Limb (tissue), 2 donors: ENCODE measurements at regions not wholly inside any gene's neighbourhood (a gene's known extent, or its start where the extent isn't known, plus 50 kb on each side); places are given as distances from the start of the nearest gene placed in this dataset.

Experiments
- DNase-seq, 2 donors: peaks; one replicate each; pipeline ENCODE4 v3.0.0-alpha.2; 2016; ENCODE audit errors: extremely low spot score in 2 of 2

DNA sequence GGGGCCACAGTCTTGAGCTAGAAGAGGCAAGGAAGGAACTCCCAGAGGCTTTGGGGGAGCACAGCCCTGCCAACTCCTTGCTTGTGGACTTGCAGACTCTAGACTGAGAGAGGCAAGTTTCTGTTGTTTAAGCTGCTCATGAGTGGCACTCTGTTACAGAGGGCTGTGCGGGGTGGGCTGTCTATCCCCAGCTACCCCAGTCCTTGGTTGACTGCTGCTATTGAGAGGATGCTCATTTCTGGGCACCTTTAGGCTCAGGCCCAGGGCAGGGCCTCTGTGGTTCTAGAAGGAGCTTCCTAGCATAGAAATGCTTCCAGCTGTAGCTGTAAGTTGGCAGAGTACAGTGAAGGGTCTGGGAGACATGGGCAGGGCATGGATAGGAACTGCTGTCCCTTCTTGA is 151.3 kb upstream of the GGTLC1 start:
- DNase-seq = no peak

DNA sequence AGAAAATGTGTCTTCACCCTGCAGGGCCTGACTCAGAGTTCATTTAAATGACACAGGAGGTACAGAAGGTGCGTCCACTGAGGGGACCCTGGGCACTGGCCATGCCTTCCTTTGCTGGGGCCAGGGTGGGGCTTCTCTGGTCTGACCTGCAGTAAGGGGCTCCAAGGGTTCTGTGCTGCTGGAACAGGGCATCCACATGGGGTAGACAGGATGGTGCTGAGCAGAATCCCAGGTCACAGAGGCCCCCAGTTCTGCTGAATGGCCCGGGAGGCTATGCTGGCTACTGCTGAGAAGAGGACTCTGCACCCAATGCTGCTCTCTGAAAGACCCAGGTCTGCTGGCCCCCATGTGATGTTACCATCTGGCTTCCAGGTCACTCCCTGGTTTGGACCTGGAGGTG is 150.4 kb upstream of the GGTLC1 start:
- no peak for DNase-seq

DNA sequence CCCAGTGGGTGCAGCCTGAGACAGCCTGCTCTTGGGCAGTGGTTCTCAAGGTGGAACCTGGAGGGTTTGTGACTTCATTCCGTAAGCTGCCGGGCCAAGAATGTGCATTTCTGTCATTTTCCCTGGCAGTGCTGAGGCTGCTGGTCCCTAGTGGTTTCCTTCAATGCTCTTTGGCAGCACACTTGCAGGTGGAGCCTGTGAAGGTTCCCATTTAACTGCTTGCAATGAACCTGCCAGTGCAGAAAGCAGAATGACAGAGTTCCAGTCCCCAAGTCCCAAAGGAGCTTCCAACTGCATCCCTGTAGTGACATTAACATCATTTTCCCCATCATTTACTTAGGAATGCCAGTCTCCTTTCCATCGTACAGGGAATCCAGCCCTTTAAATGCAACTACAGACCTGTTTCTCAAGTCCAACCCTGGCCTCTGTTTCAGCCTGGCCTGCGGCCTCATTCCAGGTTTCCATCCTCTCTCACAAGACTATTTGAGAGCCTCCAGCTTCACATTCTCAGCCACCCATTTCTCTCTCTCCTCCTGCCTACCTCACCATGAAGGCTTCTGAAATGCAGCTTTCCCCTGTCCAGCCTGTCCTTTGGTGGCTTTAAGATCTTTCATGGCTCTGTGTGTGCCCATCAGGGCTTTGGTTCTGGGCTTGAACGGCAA is 149.7 kb upstream of the GGTLC1 start:
- DNase-seq = no peak

DNA sequence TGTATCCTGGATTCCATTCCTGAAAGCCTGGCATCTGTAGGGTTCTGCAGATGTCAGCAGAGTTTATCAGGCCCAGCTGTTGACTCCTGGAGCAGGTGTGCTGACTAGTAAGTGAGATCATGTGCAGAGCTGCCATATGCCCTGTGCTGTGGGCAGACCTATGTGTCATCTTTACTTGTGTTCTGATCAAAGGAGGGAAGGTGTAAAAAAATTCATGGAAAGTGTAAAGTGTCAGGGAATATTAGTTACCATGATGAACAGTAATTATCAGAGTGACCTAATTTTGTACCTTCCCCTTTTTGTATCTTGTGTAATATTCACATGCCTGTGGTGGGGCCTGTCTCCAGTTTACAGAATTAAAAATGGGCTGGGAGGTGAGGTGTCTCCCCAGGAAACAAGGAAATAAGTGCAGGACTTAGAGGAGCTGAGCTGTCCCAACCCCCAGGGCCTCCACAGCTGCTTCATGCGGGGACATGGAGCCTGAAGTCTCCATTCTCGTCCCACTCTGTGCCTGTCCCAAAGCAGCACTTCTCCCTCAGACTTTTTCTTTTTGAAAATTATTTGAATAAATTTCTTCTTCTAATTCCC is 148.2 kb upstream of the GGTLC1 start:
- DNase-seq = no peak

DNA sequence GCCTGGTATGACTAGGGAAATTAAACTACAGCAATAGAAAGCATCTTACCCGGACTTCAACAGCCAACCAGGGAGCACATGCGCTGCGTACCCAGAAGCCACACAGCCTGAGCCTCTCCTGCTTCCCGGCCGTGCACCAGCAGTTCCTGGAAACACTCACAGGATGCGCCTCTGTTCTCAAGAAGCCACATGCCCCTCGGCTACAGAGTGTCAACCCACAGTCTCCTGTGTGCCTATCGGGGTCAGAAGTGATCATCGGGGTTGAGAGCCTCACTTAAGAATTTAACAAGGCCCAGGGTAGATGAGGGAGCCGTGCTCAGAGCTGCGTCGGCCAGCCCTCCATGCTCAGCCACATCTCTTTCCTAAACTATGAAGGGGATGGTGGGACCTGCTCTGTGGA is 147.2 kb upstream of the GGTLC1 start:
- DNase-seq = no peak

DNA sequence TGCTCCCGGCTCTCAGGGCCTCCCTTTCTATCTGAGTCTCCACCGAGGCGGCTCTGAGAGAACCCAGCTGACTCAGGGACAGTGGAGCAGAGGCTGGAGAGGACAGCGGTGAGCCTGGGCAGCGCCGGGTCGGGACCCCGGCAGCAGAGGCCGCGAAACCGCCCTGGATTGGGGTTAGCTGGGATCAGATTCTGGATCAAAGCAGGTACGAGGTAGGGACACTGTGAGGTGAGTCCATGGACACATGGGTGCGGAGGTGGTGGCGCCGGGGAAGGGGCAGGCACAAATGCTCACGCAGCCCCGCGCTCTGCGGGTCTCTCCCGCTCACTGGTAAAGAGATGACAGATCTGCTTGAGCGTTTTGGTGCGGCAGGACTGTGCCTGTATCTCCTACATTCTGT is 146.4 kb upstream of the GGTLC1 start:
- no peak for DNase-seq

DNA sequence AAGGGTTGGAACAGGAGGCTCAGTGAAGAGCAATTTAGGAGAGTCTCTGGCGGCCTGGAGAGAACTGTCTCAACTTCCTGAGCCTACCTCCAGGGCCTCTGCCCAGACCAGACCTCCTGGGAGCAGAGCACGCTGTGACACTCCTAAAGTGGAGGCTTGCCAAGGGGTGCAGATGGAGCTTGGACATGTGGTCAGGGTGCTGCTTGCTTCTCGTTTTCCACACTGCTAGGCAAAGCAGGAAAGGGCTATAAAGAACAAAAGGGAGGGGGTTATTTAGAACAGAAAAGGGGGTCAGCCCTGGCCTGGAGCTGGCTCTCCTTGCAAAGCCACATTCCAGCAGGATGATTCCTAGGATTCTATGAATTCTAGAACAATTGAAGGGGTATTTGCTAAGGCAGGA is 145.7 kb upstream of the GGTLC1 start:
- DNase-seq = peak in 1 of 2 donors; percentile 19

DNA sequence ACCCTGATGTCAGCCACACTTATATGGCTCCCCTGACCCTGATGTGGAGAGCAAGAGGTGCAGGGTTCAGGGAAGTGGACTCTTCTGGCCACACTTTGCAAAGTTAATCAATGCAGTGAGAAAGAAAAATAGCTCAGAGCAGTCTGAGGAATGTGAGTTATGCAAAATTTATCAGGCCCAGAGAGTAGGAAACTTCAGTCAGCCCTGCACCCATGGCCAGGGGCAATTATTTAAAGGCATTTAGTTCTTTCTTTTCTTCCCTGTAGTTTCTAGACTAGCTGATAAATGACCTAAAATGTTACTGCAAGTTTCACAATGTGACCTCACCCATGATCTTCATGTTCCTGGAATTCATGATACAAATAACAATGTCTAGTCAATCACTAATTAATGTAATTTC is 143.7 kb upstream of the GGTLC1 start:
- no peak for DNase-seq

DNA sequence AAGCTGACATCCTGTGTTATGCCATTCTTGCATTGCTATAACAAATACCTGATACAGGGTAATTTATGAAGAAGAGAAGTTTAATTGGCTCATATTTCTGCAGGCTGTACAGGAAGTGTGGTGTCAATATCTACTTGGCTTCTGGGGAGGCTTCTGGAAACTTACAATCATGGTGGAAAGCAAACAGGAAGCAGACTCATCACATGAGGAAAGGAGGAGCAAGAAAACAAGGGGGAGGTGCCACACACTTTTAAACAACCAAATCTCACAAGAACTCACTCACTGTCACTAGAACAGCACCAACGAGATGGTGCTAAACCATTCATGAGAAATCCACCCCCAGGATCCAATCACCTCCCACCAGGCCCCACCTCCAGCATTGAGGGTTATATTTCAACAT is 143.1 kb upstream of the GGTLC1 start:
- no peak for DNase-seq

DNA sequence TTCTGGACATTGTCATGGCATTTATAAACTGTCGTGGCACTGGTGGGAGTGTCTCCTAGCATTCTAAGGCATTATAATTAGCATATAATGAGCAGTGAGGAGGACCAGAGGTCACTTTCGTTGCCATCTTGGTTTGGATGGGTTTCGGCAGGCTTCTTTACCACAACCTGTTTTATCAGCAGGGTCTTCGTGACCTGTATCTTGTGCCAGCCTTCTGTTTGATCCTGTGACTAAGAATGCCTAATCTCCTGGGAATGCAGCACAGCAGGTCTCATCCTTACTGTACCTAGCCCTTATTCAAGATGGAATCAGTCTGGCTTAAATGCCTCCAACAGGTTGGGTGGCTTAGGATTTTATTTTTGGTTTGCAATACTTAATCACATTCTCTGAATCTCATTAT is 142.7 kb upstream of the GGTLC1 start:
- no peak for DNase-seq

DNA sequence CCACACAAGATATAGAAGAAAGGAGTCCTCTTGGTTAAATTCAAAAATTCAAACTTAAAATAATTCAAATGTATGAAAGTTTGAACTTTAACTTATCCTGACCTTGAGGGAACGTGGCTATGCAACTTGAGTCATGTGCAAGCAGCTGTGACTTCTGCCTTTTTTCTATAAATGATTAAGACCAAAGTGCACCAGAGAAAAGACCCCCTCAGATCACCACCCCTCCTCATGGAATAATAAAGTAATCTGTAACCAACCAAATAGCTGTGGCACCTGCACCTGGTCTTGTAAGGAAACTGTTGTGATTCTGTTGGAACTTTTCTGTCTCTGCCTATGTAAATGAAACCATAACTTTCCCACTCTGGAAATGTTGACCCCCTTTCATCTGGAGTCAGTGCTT is 141.1 kb upstream of the GGTLC1 start:
- no peak for DNase-seq

DNA sequence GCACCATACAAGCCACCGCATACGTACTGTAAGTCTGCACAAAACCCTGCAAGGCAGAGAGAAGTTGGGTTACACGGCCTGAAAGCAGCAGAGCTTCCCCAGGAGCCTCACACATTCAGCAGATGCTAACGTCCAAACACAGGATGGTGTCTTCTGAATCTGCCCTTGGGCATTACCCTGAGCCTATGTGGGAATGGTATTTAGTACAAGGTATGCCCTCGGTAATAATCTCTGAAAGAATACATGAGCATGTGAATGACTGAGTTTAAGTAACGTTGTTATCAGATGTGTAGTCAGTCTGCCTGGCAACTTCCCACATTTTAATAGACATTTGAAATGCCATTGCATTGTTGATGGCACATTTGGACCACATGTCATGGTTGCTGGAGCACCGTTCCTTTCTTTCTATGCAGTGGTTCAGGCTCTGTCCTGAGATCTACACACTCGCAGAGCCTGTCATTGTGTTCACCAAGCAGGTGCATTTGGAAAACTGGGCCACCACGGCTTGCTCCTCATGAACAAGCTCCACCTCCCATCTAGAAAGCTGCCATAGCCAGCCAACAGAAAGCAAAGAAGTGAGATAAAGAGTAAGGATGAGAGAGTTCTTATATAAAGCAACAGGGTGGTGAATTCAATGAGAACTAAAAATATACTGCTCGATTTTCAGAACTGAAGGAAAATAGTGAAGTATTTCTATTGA is 136.5 kb upstream of the GGTLC1 start:
- DNase-seq = no peak

DNA sequence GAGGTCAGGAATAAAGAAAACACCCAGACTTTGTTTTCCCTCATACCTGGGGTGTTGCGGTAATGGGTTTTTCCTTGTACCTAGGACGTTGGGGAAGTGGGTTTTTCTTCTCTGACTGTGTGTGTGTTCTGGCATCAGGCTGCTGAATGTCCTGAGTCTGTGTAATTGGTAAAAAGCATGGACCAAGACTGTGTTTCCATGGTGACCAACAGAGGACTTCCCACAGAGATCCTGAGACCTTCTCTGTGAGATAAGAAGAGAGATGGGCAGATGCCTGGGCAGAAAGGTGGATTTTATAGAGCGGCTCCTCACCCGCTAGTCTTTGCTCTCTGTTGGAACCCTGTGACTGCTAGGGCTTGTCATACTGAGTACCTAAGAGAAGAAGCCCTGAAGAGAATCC is 135.4 kb upstream of the GGTLC1 start:
- DNase-seq = no peak

DNA sequence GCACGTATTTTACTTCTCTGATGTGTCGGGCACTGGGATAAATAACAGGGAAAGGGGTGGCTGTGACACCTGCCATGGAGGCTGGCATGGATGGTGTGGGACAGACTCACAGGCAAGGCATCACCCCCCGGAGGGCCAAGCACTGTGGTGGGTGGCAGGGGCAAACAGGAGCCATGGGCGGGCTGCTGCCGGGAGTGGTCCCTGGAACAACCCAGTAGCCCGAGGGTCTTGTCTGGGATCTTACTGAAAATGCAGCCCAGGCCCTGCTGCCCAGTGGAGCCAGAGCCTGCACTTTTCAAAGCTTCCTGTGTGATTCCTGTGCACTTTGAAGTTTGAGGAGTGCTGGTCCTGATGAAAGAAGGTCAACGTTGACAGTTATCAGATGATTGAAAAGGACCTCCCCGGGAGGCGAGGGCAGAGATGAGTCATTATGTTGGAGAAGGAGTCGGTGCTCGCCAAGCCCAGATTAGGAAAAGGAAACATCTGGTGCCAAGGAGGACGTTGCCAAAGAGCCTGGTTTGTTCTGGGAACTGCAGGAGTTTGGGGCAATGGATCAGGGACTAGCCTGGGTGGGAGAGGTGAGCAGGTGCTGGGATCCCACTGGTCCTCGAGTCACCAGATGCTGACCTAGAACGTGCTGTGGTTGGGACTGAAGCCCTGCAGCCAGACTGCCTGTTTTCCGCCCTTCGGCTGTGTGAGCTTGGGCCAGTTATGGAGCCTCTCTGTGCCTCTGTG is 130.0 kb upstream of the GGTLC1 start:
- DNase-seq = no peak

DNA sequence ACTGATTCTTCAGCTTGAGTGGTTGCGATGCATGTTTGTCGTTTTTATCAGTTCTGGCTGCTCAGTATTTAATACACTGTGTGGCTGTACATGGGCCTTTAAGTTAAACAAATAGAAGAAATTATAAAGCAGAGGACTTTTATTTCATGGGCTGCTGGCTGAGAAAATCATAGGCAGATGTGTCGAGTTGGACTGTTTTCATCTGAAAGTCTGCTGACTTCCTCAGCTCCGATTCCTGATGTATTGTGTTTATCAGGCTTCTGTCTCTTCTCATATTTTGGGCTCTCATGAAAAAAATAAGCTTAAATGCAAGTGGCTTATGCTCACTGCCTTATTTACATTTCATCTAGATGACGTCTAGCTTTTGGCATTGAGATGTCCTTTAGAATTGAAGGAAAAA is 129.5 kb upstream of the GGTLC1 start:
- peak in 1 of 2 donors; percentile 35 for DNase-seq

DNA sequence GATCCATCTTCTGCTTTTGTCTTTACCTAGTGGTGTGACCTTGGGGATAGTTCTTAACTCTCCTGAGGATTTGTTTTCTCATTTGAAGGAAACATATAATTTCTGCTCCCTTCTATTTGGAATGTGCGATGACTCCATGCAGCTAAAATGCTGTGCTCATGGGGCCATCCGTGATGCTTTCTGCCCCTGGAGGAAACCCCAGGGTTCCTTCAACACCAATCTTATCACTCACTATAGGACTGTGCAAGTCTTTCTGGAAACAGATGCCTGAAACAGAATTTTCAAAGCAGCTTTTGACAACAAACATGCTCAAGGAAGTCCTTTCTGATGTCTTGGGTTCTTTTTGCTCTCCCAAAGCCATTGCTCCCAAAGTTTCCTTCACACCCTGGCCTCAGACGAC is 128.8 kb upstream of the GGTLC1 start:
- DNase-seq = no peak

DNA sequence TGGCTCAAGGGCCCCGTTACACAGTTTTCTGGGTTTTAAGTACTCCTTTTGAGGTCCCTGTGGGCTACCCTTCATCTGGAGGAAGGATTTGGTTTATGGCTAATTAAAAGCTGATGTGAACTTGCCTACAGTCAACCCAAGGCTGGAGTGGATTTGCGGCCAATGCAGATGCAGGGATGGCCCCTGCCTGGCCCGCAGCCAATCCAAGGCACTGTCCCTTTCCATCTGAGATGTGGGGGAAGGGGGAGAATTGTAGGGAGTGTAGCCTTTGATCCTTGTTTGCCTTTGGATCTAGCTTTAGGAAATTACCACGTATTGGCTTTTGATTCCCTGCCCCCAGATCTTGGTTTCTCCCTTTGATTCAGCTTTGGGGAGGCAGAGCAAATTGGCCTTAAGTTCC is 128.0 kb upstream of the GGTLC1 start:
- no peak for DNase-seq

DNA sequence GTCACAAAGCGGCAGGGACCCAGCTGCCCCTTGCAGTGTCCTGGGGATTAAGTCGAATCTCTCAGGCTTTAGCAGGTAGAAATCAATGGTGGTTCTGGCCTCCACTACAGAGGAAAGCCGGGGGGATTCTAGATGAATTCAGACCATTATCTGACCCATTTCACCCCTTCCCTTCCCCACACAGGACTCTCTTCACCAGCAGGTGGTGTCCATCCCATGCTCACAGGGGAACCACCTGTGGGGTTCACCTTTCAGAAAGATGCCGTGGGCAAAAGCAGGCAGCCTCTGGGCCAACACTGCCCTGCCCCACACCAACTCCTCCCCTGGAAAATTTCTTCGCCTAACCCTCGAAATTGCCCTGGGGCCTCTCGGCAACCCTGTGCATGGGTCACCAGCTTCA is 123.8 kb upstream of the GGTLC1 start:
- no peak for DNase-seq

DNA sequence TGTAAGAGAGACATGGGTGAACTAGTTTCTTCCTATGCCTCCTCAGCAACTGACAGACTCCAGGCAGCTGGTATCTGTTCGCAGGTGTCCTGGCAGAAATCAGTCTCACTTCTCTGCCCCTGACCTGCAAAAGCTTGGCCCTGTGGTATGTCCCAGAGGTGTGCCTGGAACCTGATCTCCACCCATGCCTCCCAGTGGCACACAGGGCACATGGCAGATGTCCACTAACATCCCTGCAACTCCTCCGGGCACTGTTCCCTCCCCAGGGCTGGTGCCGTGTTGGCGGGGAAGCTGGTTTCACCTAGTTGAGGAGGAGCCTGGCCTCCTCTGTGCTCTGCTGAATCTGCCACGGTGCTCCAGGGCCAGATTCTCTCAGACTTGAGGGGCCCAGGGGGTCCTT is 123.3 kb upstream of the GGTLC1 start:
- DNase-seq = no peak

DNA sequence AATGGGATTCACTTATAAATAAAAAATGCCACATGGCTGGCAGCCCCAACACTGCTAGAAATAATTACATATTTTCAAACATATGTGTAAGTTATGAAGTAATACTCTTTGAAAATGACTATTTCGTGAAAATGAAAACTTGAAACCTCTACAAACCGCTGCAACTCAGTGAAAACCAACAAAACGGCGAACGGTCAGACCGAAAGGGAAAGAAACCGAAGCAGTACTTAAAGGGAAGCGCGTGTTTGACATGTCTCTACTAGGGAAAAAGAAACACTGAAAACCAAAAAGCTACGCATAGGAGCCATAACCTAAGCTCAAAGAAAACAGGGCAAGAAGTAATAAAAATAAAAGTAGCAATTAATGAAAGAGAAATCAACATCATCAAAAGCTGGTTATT is 121.0 kb upstream of the GGTLC1 start:
- no peak for DNase-seq

DNA sequence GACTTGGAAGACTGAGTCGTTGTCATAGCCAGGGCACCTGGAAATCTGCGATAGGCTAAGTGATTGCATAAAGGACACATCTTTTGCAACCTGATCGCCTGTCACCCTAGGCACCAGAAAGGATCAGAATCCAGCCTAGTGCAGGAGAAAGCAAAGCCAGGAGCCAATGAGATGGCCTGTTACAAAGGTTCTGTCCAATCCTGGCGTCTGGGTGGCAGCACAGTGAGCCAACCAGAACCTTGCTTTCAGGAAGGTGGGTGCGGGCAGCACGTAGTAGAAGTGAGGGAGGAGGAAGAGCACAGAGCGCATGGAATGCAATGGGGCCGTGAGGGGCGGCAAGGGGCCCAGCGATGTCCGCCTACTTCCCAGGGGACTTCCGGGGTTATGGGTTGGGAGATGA is 120.4 kb upstream of the GGTLC1 start:
- no peak for DNase-seq

DNA sequence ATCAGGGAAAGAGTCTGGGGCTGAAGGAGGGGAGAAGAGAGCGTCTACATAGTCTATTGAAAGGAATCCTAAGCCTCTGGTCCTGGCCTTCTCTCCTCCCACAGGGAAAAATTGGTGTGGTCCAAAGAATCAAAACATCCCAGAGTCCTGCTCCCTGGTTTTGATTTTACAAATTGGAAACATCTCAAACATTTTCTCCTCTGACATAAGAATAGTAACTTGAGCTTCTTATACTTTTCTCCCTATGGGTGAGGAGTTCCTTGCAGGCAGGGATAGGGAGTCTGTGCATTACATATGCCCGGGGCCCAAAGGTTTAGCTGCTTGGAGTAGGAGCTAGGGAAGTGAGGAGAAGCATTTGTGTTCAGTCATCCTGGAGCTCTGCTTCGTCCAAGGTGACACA is 120.0 kb upstream of the GGTLC1 start:
- DNase-seq = no peak
